K562 (cell line): ENCODE measurements at regions not wholly inside any gene's neighbourhood (a gene's known extent, or its start where the extent isn't known, plus 50 kb on each side); places are given as distances from the start of the nearest gene placed in this dataset.

Experiments
- ATAC-seq: fragments of 200-7000 bp; cut with Tn5 transposase; 3 replicates; pipeline ENCODE4 v1.9.1; 2020; ENCODE audit warnings: moderate library complexity
- BruUV-seq: library from RNA; stranded (reverse); fragments of 400-500 nt; replicated peaks from 2 replicates; lab custom pipeline; 2021; lab: Mats Ljungman, UMichigan
- CTCF ChIA-PET: fragments of 300-600 bp; formaldehyde crosslinking; extraction: SDS; loops from one replicate; lab custom pipeline; 2021; ENCODE audit warnings: low intra/inter-chr PET ratio; lab: Yijun Ruan, JAX
- POLR2A ChIA-PET: fragments of 300-600, 350-650 bp; sonication (Branson Sonifier 250); formaldehyde crosslinking; extraction: SDS; loops from one replicate; lab custom pipeline; 2021; ENCODE audit warnings: antibody characterized with exemption, inconsistent platforms; lab: Yijun Ruan, JAX
- DNase-seq, 4 experiments: peaks; one replicate each; pipeline versions ENCODE4 v3.0.0 to v3.0.0-alpha.2; 2011 to 2018; ENCODE audit warnings: low spot score in 3 of 4, mixed read lengths in 3 of 4; ENCODE audit errors: extremely low read depth in 1 of 4
- FAIRE-seq: peaks from 2 replicates; lab custom pipeline; 2011; peaks lifted over from hg19 to GRCh38; lab: Jason Lieb, UNC
- H2AFZ ChIP-seq: 2 replicates; pipeline ENCODE4 v1.6.0; 2011; ENCODE audit warnings: low read depth, low read length, control low read depth, inconsistent platforms
- H3K27ac ChIP-seq: fragments of 200-600 bp; 3 replicates; pipeline ENCODE4 v1.8.0; 2011; ENCODE audit warnings: low read depth, mild to moderate bottlenecking, control low read depth, inconsistent platforms, low read length, moderate library complexity, mixed read lengths; ENCODE audit errors: extremely low read depth
- H3K27me3 ChIP-seq, 2 experiments: fragments of 300-600 bp in 1 of 2; 2 replicates in 1 of 2; 3 replicates in 1 of 2; pipeline versions ENCODE4 v1.6.0 to v1.8.0; 2011; ENCODE audit warnings: inconsistent platforms in 2 of 2, low read length in 2 of 2, mild to moderate bottlenecking in 1 of 2, mixed read lengths in 1 of 2, moderate library complexity in 1 of 2; ENCODE audit not compliant: control insufficient read depth in 2 of 2, insufficient read depth in 2 of 2
- H3K36me3 ChIP-seq: fragments of 300-600 bp; 3 replicates; pipeline ENCODE4 v1.8.0; 2011; ENCODE audit warnings: mild to moderate bottlenecking, low read length, inconsistent platforms; ENCODE audit not compliant: control insufficient read depth, insufficient read depth
- H3K4me1 ChIP-seq, 2 experiments: fragments of 200-600 bp in 1 of 2; replicated peaks in 1 of 2; 2 replicates in 1 of 2; 3 replicates in 1 of 2; pipeline versions ENCODE4 v1.5.1 to v1.8.0; 2011; ENCODE audit warnings: inconsistent platforms in 2 of 2, low read length in 2 of 2, mild to moderate bottlenecking in 1 of 2, mixed read lengths in 1 of 2, moderate library complexity in 1 of 2; ENCODE audit not compliant: control insufficient read depth in 2 of 2, insufficient read depth in 2 of 2
- H3K4me2 ChIP-seq: 2 replicates; pipeline ENCODE4 v1.6.1; 2011; ENCODE audit warnings: low read length, control low read depth, inconsistent platforms, mixed read lengths; ENCODE audit not compliant: insufficient read depth
- H3K4me3 ChIP-seq: fragments of 200-600 bp; sonication (generic), shearing (Covaris generic); 2 replicates; pipeline ENCODE4 v1.5.1; 2016; ENCODE audit warnings: control low read depth, inconsistent platforms
- H3K79me2 ChIP-seq: fragments of 200-600 bp; 3 replicates; pipeline ENCODE4 v1.8.0; 2011; ENCODE audit warnings: low read length, inconsistent platforms; ENCODE audit not compliant: control insufficient read depth, insufficient read depth
- H3K9ac ChIP-seq, 2 experiments: 2 replicates each; pipeline versions ENCODE4 v1.6.0 to v1.6.1; 2011; ENCODE audit warnings: low read depth in 2 of 2, low read length in 2 of 2, control low read depth in 1 of 2, inconsistent platforms in 1 of 2, mild to moderate bottlenecking in 1 of 2, mixed read lengths in 1 of 2; ENCODE audit not compliant: insufficient read depth in 1 of 2
- H3K9me1 ChIP-seq: one replicate; pipeline ENCODE4 v1.6.0; 2011; ENCODE audit warnings: inconsistent platforms, mild to moderate bottlenecking, low read length, moderate library complexity; ENCODE audit not compliant: control insufficient read depth, insufficient read depth
- H3K9me3 ChIP-seq: replicated peaks from 2 replicates; pipeline ENCODE4 v1.5.1; 2011; ENCODE audit warnings: low read depth, low read length, inconsistent platforms; ENCODE audit not compliant: control insufficient read depth, insufficient read depth
- H4K20me1 ChIP-seq: replicated peaks from 2 replicates; pipeline ENCODE4 v1.6.1; 2011; ENCODE audit warnings: low read length, inconsistent platforms, mixed read lengths; ENCODE audit not compliant: control insufficient read depth, insufficient read depth
- E2F6 ChIP-seq, 2 experiments: IDR thresholded peaks; 2 replicates each; pipeline ENCODE4 v1.6.1; 2011; ENCODE audit warnings: borderline replicate concordance in 1 of 2, control low read depth in 1 of 2, low read depth in 1 of 2, low read length in 1 of 2, mild to moderate bottlenecking in 1 of 2, mixed read lengths in 1 of 2, moderate library complexity in 1 of 2; ENCODE audit not compliant: insufficient read depth in 1 of 2, insufficient read length in 1 of 2, poor library complexity in 1 of 2, severe bottlenecking in 1 of 2; ENCODE audit errors: extremely low read depth in 1 of 2
- ELF2 ChIP-seq: fragments of 250-450 bp; sonication (Bioruptor Pico); IDR thresholded peaks from 2 replicates; pipeline ENCODE4 v1.5.0; 2021; ENCODE audit warnings: mild to moderate bottlenecking
- HMG20B ChIP-seq: fragments of 250-450 bp; sonication (Bioruptor Pico); IDR thresholded peaks from 2 replicates; pipeline ENCODE4 v1.5.0; 2021; ENCODE audit warnings: mild to moderate bottlenecking
- L3MBTL2 ChIP-seq: fragments of 450-650 bp; IDR thresholded peaks from 2 replicates; pipeline ENCODE4 v1.6.1; 2016; ENCODE audit warnings: mild to moderate bottlenecking, moderate library complexity
- NCOA4 ChIP-seq: fragments of 450-650 bp; IDR thresholded peaks from 2 replicates; pipeline ENCODE4 v1.6.1; 2018; ENCODE audit warnings: mild to moderate bottlenecking; ENCODE audit not compliant: partially characterized antibody
- NONO ChIP-seq, 2 experiments: fragments of 200-400 bp in 1 of 2; fragments of 450-650 bp in 1 of 2; formaldehyde crosslinking in 1 of 2; IDR thresholded peaks; 2 replicates each; pipeline ENCODE4 v1.6.1; 2017; ENCODE audit warnings: low read depth in 2 of 2, mild to moderate bottlenecking in 2 of 2, moderate library complexity in 2 of 2, low read length in 1 of 2
- PTBP1 ChIP-seq: fragments of 200-400 bp; formaldehyde crosslinking; IDR thresholded peaks from 2 replicates; pipeline ENCODE4 v1.6.1; 2017; ENCODE audit warnings: low read depth, low read length
- RBM39 ChIP-seq: fragments of 200-400 bp; formaldehyde crosslinking; optimal IDR thresholded peaks from 2 replicates; pipeline ENCODE3; 2018; ENCODE audit warnings: low read depth, low read length
- SFPQ ChIP-seq: fragments of 200-400 bp; formaldehyde crosslinking; IDR thresholded peaks from 2 replicates; pipeline ENCODE4 v1.6.1; 2017; ENCODE audit warnings: mild to moderate bottlenecking, low read depth, low read length, moderate library complexity
- ZNF41 ChIP-seq: fragments of 250-450 bp; sonication (Bioruptor Pico); conservative IDR thresholded peaks from 2 replicates; pipeline ENCODE4 v1.4.0; 2020; ENCODE audit warnings: mild to moderate bottlenecking
- ZNF431 ChIP-seq: sonication (generic); formaldehyde crosslinking; IDR thresholded peaks from 2 replicates; pipeline ENCODE4 v1.8.0; 2022; ENCODE audit warnings: mild to moderate bottlenecking, missing genetic modification reagents
- WGBS: fragments of 100-300 bp; shearing (Covaris generic); methylation state at CpG from one replicate; pipeline ENCODE4 v1.1.6; 2016; ENCODE audit warnings: low coverage, mixed read lengths; ENCODE audit not compliant: insufficient coverage; ENCODE audit errors: missing lambda C conversion rate; 5-methylcytosine and 5-hydroxymethylcytosine counted together
- in situ Hi-C: fragments of 300-500 bp; cut with MboI; formaldehyde crosslinking; loops from 4 replicates; pipeline ENCODE4 v1.15.0; 2018; ENCODE audit warnings: inconsistent platforms, mixed read lengths
- intact Hi-C: fragments of 100-400 bp; cut with micrococcal nuclease; formaldehyde crosslinking; loops from 2 replicates; pipeline ENCODE4 v1.14.2; 2022

DNA sequence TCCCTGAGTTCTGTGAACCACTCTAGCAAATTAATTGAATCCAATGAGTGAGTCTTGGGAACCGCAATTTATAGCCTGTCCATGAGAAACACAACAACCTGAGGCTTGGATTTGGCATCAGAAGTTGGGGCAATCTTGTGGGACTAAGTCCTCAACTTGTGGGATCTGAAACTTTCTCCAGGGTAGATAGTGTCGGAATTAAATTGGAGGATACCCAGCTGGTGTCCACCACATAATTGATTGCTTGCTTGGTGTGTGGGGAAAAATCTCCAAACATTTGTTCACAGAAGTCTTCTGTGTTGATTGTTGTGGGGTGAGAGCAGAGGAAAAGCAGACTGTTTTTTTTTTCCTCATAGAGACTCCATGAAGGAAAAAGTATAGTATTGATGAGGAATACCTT is 320.6 kb upstream of the MEF2C start:
- ChIA-PET CTCF (no interaction called here), POLR2A (interaction anchor here (0.6 to 0.8 kb wide), 2 partner anchors 33 to 37 kb away, joined by 3 read pairs; no protein-coding TSS in a partner anchor)
- intact Hi-C loops: no loop called here
- Histone ChIP-seq H3K4me3 (no peak overlapping the region), H3K79me2 (no peaks in the 10 kb centered on the region), H3K4me1 (no peaks in the 10 kb centered on the region), H3K27ac (no peak overlapping the region), H3K9me1 (no peaks in the 10 kb centered on the region), H2AFZ (no peak overlapping the region), H3K9me3 (peaks cover 12% of the 10 kb centered on the region), H4K20me1 (no peaks in the 10 kb centered on the region), H3K9ac (no peak overlapping the region), H3K27me3 (no peaks in the 10 kb centered on the region), H3K36me3 (no peaks in the 10 kb centered on the region), H3K4me2 (no peak overlapping the region)
- 15% methylated on average over 2 of the region's 2 CpGs for WGBS
- TF ChIP-seq ZNF41 (CRISPR knock-in tag) (no peak), HMG20B (CRISPR knock-in tag) (no peak), NONO (IDR thresholded peaks at IDR 0.05; ENCODE audit: low read depth in 2 of 2, low read length in 1 of 2) (no peak), PTBP1 (no peak), RBM39 (no peak), SFPQ (no peak), L3MBTL2 (no peak), NCOA4 (no peak), ELF2 (CRISPR knock-in tag) (no peak), ZNF431 (no peak), E2F6 (IDR thresholded peaks at IDR 0.05; ENCODE audit: borderline replicate concordance in 1 of 2, extremely low read depth in 1 of 2, insufficient read depth in 1 of 2, insufficient read length in 1 of 2, low read depth in 1 of 2, low read length in 1 of 2, poor library complexity in 1 of 2, severe bottlenecking in 1 of 2) (no peak)
- BruUV-seq: no TSS peak
- no peak for ATAC-seq
- FAIRE-seq: no peak
- in situ Hi-C loops: no loop called here
- DNase-seq: no peak
